Mesendoderm (in vitro differentiated cells): ENCODE measurements at regions not wholly inside any gene's neighbourhood (a gene's known extent, or its start where the extent isn't known, plus 50 kb on each side); places are given as distances from the start of the nearest gene placed in this dataset.

Source experiments
- DNase-seq: peaks from one replicate; pipeline ENCODE4 v3.0.0; 2013
- H2AK5ac ChIP-seq: 2 replicates; pipeline ENCODE4 v1.6.1; 2013; ENCODE audit warnings: low read length, inconsistent platforms
- H2BK120ac ChIP-seq: 2 replicates; pipeline ENCODE4 v1.6.1; 2013; ENCODE audit warnings: low read depth, mild to moderate bottlenecking, low read length, moderate library complexity, mixed read lengths
- H2BK15ac ChIP-seq: replicated peaks from 2 replicates; pipeline ENCODE4 v1.6.1; 2013; ENCODE audit warnings: low read depth, mild to moderate bottlenecking, moderate library complexity
- H2BK5ac ChIP-seq: 2 replicates; pipeline ENCODE4 v1.6.1; 2013; ENCODE audit warnings: low read length, inconsistent platforms
- H3K18ac ChIP-seq: 2 replicates; pipeline ENCODE4 v1.6.1; 2013; ENCODE audit warnings: mild to moderate bottlenecking, low read length, mixed read lengths
- H3K23ac ChIP-seq: one replicate; pipeline ENCODE4 v1.6.1; 2013; ENCODE audit warnings: low read length
- H3K27ac ChIP-seq: 2 replicates; pipeline ENCODE4 v1.5.1; 2013; ENCODE audit warnings: low read depth, mild to moderate bottlenecking, inconsistent platforms, low read length, moderate library complexity
- H3K27me3 ChIP-seq: 2 replicates; pipeline ENCODE4 v1.6.1; 2013; ENCODE audit warnings: low read length, control low read depth, mild to moderate bottlenecking, inconsistent platforms; ENCODE audit not compliant: insufficient read depth, poor library complexity
- H3K36me3 ChIP-seq: 2 replicates; pipeline ENCODE4 v1.6.1; 2013; ENCODE audit warnings: low read length, inconsistent platforms; ENCODE audit not compliant: control insufficient read depth, insufficient read depth
- H3K4ac ChIP-seq: one replicate; pipeline ENCODE4 v1.6.1; 2013; ENCODE audit warnings: low read depth, mild to moderate bottlenecking, low read length, moderate library complexity
- H3K4me1 ChIP-seq: 2 replicates; pipeline ENCODE4 v1.6.1; 2013; ENCODE audit warnings: low read depth, low read length, inconsistent platforms; ENCODE audit not compliant: control insufficient read depth
- H3K4me2 ChIP-seq: 2 replicates; pipeline ENCODE4 v1.6.1; 2013; ENCODE audit warnings: low read length
- H3K4me3 ChIP-seq: 2 replicates; pipeline ENCODE4 v1.5.1; 2013; ENCODE audit warnings: mild to moderate bottlenecking, low read length
- H3K56ac ChIP-seq: one replicate; pipeline ENCODE4 v1.6.1; 2013; ENCODE audit warnings: low read length
- H3K79me1 ChIP-seq: 2 replicates; pipeline ENCODE4 v1.6.1; 2013; ENCODE audit warnings: low read length, inconsistent platforms
- H3K79me2 ChIP-seq: 2 replicates; pipeline ENCODE4 v1.6.1; 2013; ENCODE audit warnings: mild to moderate bottlenecking, low read length; ENCODE audit not compliant: control insufficient read depth, insufficient read depth
- H3K9ac ChIP-seq: 2 replicates; pipeline ENCODE4 v1.6.1; 2013; ENCODE audit warnings: low read length, inconsistent platforms
- H4K5ac ChIP-seq: one replicate; pipeline ENCODE4 v1.6.1; 2013; ENCODE audit warnings: low read length
- H4K8ac ChIP-seq: one replicate; pipeline ENCODE4 v1.6.1; 2013; ENCODE audit warnings: low read depth, mild to moderate bottlenecking, control low read depth, low read length, moderate library complexity
- WGBS: extraction: QIAGEN DNeasy Blood & Tissue Kit; methylation state at CpG from one replicate; pipeline ENCODE4 v1.1.7; 2013; ENCODE audit warnings: low lambda C conversion rate, missing lambda C conversion rate; ENCODE audit not compliant: insufficient coverage; ENCODE audit errors: extremely low coverage; 5-methylcytosine and 5-hydroxymethylcytosine counted together

DNA sequence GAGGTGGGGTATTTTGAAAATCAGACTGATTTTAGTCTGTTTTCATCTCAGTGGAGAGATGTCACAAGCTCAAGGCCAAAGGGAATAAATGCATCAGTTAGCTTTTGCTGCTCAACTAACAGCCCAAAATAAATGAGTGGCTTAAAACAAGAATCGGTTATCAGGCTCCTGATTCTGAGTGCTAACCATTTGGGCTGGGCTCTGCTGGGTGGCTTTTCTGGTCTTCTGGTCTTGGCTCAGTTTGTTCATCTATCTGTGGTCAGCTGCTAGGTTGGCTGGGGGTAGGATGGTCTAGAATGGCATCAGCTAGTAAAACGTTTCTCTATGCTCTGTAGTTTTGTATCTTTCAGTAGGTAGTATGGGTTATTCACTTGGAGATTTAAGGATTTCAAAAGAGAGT, 357.5 kb upstream of the JAG1 start:
- no peak for DNase-seq

DNA sequence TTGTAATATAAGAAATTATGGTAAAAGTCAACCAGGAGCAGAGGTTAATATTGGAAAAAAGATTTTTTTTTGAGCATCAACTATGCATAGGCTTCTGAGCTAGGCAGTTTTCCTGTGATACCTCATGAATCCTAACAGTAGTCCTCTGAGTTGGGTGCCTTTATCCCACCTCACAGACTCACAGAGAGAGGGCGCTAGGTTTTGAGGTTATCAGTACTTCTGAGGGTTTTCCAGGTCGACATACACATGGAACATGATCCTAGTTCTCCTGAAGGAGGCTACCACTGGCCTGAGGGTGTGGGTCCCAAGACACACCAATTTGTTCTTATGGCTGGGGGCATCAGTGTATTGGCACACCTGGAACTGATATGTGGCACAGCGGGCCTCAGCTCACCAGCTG, 358.8 kb upstream of the JAG1 start:
- Histone ChIP-seq H3K79me1 (no peaks in the 10 kb centered on the region), H4K5ac (no peak overlapping the region), H3K23ac (no peak overlapping the region), H2AK5ac (no peak overlapping the region), H3K4ac (no peak overlapping the region), H3K4me2 (no peak overlapping the region), H3K4me3 (no peak overlapping the region), H3K9ac (no peak overlapping the region), H3K27me3 (no peaks in the 10 kb centered on the region), H4K8ac (no peak overlapping the region), H2BK15ac (no peak overlapping the region), H3K36me3 (no peaks in the 10 kb centered on the region), H3K18ac (no peak overlapping the region), H3K4me1 (no peaks in the 10 kb centered on the region), H3K79me2 (no peaks in the 10 kb centered on the region), H3K27ac (no peak overlapping the region), H2BK5ac (no peak overlapping the region), H3K56ac (no peak overlapping the region), H2BK120ac (no peak overlapping the region)
- WGBS = no CpG with 5 or more reads among the region's 3 CpGs
- peak; percentile 57 for DNase-seq

More for the DNA sequence above, 357.5 kb upstream of the JAG1 start:
- Histone ChIP-seq H3K4me1 (no peaks in the 10 kb centered on the region), H2BK15ac (no peak overlapping the region), H3K79me2 (no peaks in the 10 kb centered on the region), H3K23ac (no peak overlapping the region), H2BK120ac (no peak overlapping the region), H2BK5ac (no peak overlapping the region), H4K8ac (no peak overlapping the region), H3K27ac (no peak overlapping the region), H3K18ac (no peak overlapping the region), H3K79me1 (no peaks in the 10 kb centered on the region), H3K4me2 (no peak overlapping the region), H3K27me3 (no peaks in the 10 kb centered on the region), H2AK5ac (no peak overlapping the region), H4K5ac (no peak overlapping the region), H3K36me3 (no peaks in the 10 kb centered on the region), H3K4me3 (no peak overlapping the region), H3K56ac (no peak overlapping the region), H3K9ac (no peak overlapping the region), H3K4ac (no peak overlapping the region)
- WGBS = no CpG with 5 or more reads among the region's 2 CpGs

DNA sequence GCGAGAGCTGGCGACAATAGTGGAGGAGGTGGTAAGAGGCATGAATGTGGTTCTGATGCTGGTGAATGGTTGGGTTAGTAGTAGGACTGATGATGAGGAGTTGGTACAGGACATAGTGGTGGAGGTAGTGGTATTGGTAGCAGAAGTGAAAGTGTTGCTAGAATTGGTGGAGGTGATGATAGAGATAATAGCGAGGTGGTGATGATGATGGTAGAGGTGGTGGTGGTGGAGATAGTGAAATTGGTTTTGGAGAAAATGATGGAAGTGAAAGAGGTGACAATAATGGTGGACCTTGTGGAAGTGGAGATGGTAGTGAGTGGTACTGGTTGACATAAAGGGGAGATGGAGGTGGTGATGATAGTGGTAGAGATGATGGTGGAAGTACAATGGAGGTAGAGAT, 360.2 kb upstream of the JAG1 start:
- no peak overlapping the region for H2AK5ac ChIP-seq
- no peak overlapping the region for H3K4me3 ChIP-seq
- no peaks in the 10 kb centered on the region for H3K27me3 ChIP-seq
- no peak overlapping the region for H2BK120ac ChIP-seq
- no peaks in the 10 kb centered on the region for H3K4me1 ChIP-seq
- no peak overlapping the region for H3K23ac ChIP-seq
- no peaks in the 10 kb centered on the region for H3K79me1 ChIP-seq
- DNase-seq = no peak
- H3K27ac ChIP-seq = no peak overlapping the region
- H2BK5ac ChIP-seq = no peak overlapping the region
- H3K4me2 ChIP-seq = no peak overlapping the region
- 100% methylated on average over 1 of the region's 3 CpGs for WGBS
- H3K9ac ChIP-seq = no peak overlapping the region
- H3K56ac ChIP-seq = no peak overlapping the region
- no peak overlapping the region for H2BK15ac ChIP-seq
- no peak overlapping the region for H3K18ac ChIP-seq
- no peak overlapping the region for H3K4ac ChIP-seq
- H4K5ac ChIP-seq = no peak overlapping the region
- H3K79me2 ChIP-seq = no peaks in the 10 kb centered on the region
- H3K36me3 ChIP-seq = no peaks in the 10 kb centered on the region
- H4K8ac ChIP-seq = no peak overlapping the region

DNA sequence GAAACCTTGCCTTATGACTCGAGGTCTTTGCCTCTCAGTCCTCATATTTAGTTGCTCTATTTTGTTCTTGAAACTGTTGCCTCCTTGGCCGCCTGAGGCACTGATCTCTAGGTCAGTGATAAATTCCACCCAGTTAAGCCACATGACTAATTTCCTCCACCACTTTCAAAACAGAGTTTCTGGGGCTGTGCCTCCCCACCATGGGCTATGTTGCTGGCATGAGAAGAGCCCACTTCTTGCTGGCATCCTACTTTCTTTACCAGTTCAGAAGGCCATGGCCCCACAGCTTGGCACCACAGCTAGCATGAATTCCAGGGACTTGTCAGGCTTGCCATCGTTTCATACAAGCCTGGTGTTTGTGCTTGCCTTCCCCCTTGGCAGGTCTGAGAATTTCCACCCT, 361.4 kb upstream of the JAG1 start:
- Histone ChIP-seq H3K36me3 (no peaks in the 10 kb centered on the region), H3K23ac (no peak overlapping the region), H3K56ac (no peak overlapping the region), H3K27me3 (no peaks in the 10 kb centered on the region), H2AK5ac (no peak overlapping the region), H2BK5ac (no peak overlapping the region), H3K4me2 (no peak overlapping the region), H3K79me1 (no peaks in the 10 kb centered on the region), H4K8ac (no peak overlapping the region), H3K4ac (no peak overlapping the region), H2BK120ac (no peak overlapping the region), H3K4me3 (no peak overlapping the region), H3K79me2 (no peaks in the 10 kb centered on the region), H3K4me1 (no peaks in the 10 kb centered on the region), H4K5ac (no peak overlapping the region), H3K18ac (no peak overlapping the region), H3K9ac (no peak overlapping the region), H3K27ac (no peak overlapping the region), H2BK15ac (no peak overlapping the region)
- no CpG with 5 or more reads among the region's 3 CpGs for WGBS
- no peak for DNase-seq

DNA sequence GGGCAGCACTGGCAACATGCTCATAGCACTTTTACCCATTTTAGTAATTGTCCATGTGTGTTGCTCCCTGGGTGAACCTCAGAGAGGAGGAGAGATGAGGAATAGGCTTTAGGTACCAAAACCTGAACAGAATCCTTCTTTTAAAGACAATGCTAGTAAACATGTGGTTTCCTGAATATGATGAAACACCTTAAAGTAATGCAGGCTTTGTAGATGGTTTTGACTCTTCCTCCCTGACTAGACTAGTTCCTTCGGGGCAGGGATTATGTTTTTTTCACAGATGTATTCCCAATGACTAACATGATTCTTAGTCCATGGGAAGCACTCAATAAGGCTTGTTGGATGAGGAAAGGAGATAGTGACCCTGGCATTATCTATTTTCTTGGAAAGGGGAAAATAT, 367.6 kb upstream of the JAG1 start:
- Histone ChIP-seq H4K5ac (no peak overlapping the region), H2BK5ac (no peak overlapping the region), H3K18ac (no peak overlapping the region), H3K4ac (no peak overlapping the region), H3K4me3 (no peak overlapping the region), H3K79me1 (no peaks in the 10 kb centered on the region), H3K23ac (no peak overlapping the region), H2BK120ac (no peak overlapping the region), H4K8ac (no peak overlapping the region), H2AK5ac (no peak overlapping the region), H3K36me3 (no peaks in the 10 kb centered on the region), H3K27me3 (no peaks in the 10 kb centered on the region), H3K9ac (no peak overlapping the region), H3K27ac (no peak overlapping the region), H3K79me2 (no peaks in the 10 kb centered on the region), H3K4me2 (no peak overlapping the region), H3K4me1 (no peaks in the 10 kb centered on the region), H3K56ac (no peak overlapping the region), H2BK15ac (no peak overlapping the region)
- no CpG with 5 or more reads among the region's 1 CpG for WGBS
- no peak for DNase-seq

DNA sequence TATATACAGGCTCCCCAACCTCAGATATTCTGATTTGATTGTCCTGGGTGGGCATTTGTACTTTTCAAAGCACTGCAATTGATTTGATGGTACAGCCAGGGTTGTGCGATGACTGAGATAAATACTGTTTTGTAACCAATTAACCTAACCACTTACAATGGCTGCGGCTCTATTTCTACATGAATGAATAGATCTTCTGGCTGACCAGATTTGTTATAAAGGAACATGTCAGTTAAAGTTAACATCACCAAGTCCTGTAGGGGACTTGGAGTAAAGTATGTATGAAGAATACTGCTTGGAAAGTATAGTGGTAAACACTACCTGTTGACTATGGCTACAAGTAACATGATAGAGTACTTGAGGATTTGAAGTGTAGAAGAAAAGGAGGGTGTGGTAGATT, 369.2 kb upstream of the JAG1 start:
- Histone ChIP-seq H3K9ac (no peak overlapping the region), H2BK120ac (no peak overlapping the region), H2BK15ac (no peak overlapping the region), H3K23ac (no peak overlapping the region), H2BK5ac (no peak overlapping the region), H4K5ac (no peak overlapping the region), H3K18ac (no peak overlapping the region), H3K27ac (no peak overlapping the region), H3K56ac (no peak overlapping the region), H3K27me3 (no peaks in the 10 kb centered on the region), H4K8ac (no peak overlapping the region), H3K36me3 (no peaks in the 10 kb centered on the region), H3K4me2 (no peak overlapping the region), H3K79me2 (no peaks in the 10 kb centered on the region), H3K79me1 (no peaks in the 10 kb centered on the region), H2AK5ac (no peak overlapping the region), H3K4ac (no peak overlapping the region), H3K4me1 (no peaks in the 10 kb centered on the region), H3K4me3 (no peak overlapping the region)
- no CpG with 5 or more reads among the region's 2 CpGs for WGBS
- no peak for DNase-seq
